HG03103 (cell line): ENCODE measurements at regions not wholly inside any gene's neighbourhood (a gene's known extent, or its start where the extent isn't known, plus 50 kb on each side); places are given as distances from the start of the nearest gene placed in this dataset.
"Not testable (repeated sequence)": the region's sequence is repeated elsewhere in the genome, so short reads cannot be mapped to it uniquely, and the experiment has no call there.

Experiments
- ATAC-seq: cut with Tn5 transposase; IDR thresholded peaks from one replicate; pipeline ENCODE4 v1.9.1; 2021; ENCODE audit warnings: low read depth; ENCODE audit not compliant: unreplicated experiment

- not testable (repeated sequence) for ATAC-seq
Measured at GRCh38 chr10:8367672-8368411, 313.4 kb downstream of the GATA3 start.

DNA sequence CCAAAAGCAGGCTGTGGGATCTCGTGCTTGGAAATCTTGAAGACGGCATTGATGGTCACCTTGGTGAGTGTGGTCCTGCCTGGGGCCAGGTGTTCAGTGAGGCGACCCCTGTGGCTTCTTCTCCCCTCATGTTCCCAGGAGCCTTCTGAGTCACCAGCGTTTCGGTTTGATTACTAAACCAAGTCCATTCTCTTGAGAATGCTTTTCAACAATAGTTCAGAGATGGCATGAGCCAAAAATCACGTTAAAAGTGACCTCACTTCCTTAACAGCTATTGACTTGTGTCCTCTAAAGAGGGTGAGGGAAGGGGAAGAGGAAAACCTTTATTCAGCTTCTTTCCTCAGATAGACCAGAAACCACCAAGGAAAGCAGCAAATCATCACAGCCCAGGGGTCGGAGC is 315.2 kb downstream of the GATA3 start:
- peak; percentile 89 for ATAC-seq

DNA sequence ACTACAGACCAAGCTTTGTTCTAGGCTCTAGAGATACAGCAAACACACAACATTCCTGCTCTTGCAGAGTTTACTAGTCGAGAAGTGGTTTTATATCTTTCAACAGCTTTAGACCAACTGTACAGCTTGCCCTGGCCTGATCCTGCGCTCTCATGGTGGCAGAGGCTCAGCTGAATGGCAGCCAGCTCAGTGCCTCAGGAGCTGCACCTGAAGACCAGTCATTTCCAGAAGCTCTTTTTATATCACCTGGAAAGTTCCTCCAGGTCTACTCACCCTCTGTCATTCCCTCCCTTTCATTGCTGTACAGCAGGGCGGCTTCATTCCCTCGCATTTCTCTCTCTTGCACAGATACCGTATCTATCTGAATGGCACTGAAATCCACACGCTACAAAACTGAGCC is 319.8 kb downstream of the GATA3 start:
- ATAC-seq = no peak

- no peak for ATAC-seq
Measured at GRCh38 chr10:8375137-8375536, 320.6 kb downstream of the GATA3 start.

DNA sequence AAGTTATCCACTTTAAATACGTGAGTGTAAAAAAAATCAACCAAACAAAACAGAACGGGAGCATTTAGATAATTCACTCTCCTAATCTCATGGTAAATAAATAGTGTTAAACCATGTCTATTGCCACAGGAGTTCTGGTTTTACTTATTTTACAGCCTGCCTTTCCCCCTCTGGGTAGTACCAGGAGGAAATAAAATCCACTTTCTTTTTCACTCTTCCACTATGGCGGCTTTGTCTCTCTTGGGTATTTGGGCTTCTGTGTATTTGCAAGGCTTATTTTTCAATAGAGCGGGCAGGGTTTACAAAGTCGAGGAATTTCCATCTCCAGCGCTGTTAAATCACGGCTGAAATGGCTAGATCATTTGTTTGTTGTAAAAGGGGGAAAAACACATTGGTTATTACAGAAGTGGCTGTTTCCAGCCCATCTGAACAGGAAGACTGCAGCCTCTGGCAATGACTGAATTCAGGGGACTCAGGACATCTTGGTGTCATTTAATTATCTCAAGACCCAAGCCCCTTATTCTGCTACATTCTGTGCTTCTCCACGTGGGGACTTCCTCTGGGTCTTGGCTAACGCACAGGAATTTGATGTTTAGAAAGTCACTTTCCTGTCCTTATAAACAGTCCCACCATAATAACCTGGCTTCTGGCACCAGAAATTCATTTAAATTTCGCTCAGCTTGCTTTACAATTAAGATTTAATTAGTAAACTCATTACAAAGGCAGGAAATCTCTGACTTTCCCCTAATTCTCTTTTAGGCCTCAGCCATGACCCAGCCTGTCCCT is 323.9 kb downstream of the GATA3 start:
- no peak for ATAC-seq

GRCh38 chr10:8379906-8380832 is 325.7 kb downstream of the GATA3 start:
- no peak for ATAC-seq

DNA sequence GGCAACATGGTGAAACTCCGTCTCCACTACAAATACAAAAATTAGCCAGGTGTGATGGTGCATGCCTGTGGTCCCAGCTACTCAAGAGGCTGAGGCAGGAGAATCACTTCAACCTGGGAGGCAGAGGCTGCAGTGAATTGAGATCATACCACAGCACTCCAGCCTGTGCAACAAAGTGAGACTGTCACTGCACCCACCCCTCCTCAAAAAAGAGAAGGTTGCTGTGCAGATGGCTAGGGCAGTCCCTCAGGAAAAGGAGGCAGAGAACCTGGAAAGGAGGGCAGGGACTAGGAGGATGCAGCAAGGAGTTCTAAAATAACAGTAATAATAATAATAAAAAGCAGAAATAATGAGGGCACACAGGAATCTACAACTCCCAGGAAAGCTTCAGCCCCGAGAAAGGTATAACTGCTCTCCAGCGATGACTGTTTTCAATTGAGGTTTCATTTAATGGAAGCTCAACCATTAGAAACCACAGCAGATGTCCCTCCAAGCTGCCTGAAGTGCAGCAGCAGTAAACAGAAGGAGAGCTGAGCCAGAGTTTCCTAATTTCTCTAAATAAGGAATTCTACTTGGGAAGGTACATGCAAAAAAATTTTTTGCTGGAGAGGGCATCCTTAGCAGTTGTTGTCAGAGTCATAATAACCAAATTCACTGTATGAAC is 326.5 kb downstream of the GATA3 start:
- ATAC-seq = no peak

DNA sequence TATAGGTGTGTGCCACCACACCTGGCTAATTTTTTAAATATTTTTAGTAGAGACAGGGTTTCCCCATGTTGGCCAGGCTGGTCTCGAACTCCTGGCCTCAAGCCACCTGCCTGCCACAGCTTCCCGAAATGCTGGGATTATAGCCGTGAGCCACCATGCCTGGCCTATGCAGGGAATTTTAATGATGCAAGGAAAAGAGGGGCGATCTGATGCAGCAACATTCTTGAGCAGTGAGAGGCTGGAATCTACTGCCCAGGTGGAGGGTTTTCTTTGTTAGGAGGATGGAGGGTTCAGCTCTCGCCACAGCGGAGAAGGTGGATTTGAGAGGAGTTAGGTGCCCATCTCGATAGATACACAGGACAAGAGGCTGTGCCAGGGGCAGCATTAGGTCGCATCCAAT is 332.3 kb downstream of the GATA3 start:
- no peak for ATAC-seq

- ATAC-seq = no peak
Measured at GRCh38 chr10:8389630-8390029, 335.1 kb downstream of the GATA3 start.

DNA sequence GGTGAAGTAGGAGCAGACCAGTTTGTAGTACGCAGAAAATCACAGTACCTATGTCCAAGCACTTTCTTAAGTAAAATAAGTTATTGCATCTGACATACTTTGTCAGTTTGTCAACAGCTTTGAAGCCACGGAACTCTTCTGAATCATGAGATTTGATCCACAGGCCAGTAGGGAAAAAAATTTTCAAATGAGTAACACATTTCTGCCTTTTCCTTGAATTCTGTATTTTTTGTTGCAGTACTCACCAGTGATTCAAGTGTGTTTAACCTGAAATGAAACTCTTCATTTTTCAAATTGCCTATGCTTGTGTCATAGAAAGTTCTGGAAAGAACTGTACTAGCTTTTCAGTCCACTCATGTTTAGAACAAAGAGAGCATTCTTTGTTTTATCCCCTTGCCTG is 337.7 kb downstream of the GATA3 start:
- ATAC-seq = no peak

- ATAC-seq = no peak
Measured at GRCh38 chr10:8393531-8393930, 339.0 kb downstream of the GATA3 start.

DNA sequence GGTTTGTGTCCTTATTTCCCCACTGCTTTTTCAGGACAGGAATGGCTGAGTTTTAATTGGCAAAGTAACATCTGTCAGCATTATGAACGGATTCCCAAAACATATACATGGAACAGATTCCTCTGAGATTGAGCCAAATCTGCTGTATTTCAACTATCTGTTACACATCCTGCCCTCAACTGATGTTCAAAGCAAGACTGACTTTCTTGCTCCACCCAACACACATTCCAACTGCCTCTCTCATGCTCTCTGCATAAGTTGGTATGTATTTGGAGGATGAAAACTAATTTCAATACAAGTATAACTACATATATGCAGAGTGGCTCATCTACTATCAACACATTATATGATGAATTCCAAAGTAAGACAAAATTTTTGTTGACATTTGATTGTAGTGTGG is 342.2 kb downstream of the GATA3 start:
- ATAC-seq = no peak

GRCh38 chr10:8398771-8399170 is 344.3 kb downstream of the GATA3 start:
- no peak for ATAC-seq

DNA sequence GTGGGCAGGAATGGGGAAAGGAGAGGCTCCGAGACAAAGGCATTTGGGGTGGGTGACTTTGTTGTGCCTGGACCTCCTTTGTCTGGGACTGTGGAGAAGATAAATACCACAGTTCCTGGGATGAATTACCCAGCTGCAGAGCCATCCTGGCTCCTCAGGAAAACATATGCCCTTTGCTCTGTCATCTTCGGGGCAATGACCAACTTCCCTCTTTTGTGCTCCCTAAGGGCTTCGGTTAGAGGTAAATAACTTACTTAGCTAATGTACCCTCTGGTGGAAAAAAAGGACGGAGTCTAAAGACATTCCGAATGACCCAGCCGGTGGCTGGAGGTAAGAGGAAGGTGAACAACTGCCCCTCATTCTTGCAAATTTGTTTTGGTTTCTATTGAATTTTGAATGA is 345.7 kb downstream of the GATA3 start:
- no peak for ATAC-seq

DNA sequence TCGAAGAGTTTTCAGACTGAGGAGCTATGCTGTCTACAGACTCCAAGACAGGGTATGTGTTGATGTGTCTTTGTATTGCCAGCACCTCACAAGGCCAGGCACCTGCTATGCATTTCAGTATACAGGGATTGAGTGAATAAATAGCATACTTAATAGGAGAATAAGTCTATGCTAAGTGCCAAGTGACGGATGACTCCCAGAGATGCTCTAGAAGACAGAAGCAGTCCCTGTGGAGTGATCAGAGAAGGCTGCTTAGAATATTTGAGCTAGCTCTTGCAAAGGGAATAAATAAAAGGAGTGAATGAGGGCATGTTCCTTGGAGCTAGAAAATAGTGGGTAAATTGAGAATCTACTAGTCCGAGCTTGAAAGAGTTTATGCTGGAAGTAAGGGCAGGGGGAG is 346.4 kb downstream of the GATA3 start:
- ATAC-seq = no peak

- no peak for ATAC-seq
Measured at GRCh38 chr10:8401531-8401930, 347.0 kb downstream of the GATA3 start.

DNA sequence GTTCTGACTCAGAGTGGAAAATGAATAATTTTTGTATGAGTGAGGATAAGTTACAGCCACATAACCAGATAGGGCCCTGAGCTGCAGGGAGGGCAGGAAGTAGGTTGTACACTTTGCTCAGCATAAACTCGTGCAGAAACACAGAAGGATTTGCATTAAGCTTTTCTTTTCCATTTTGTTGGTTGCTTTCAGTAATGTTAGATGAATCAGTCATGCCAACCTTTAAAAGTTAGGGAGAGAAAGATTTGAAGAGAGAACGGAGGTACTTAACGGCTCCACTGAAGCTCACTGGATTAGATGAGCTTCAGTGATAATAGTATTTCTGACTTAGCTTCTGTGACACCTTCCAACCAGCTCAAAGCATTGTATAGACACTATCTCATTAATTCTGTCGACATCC is 348.1 kb downstream of the GATA3 start:
- ATAC-seq = no peak

DNA sequence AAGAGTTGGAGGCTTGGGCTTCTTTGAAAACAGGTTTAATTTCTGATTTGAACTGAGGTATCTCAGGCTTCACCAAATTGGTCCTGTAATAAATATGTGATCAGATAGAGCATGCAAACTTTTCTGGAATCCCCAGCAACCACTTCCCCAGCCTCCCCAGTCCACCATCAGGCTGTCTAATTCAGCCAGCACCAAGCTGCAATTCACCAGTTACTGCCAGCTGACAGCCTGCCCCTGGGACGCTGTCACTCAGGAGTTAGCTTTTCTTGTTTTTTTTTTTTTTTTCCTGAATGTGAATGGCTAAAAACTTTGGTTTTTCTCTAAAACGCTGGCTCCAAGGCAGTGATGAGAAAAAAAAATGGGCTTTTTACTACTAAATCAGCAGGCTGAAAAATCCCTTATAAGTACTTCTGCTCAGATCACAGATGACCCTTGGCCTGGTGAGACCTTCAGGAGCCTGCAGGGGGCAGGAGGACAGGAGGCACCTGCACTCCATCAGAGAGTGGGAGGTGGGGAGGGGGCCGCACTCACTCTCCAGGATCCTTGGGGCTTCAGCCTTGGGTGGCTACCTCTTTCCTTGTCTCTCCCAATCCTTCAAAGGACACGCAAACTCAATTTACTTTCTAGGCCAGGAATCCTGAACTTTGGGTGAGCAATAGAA is 349.4 kb downstream of the GATA3 start:
- no peak for ATAC-seq

DNA sequence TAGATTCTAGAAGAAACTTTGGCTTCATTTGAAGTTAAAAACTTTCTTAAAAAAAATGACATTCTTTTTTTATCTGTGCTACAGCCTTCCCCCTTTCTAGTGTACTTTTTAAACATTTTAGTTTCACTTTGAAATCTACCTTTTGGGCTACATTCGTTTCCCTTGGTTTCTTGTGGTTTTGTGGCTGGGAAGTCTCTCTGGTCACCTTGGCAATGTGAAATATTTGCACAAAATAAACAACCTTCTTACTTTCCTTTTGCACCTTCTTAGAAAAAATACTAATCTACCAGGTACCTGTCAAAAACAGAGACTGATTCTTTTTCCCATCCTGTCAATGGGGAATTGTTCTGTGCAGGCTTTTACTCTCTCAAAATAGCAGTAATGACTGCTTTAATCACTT is 350.2 kb downstream of the GATA3 start:
- ATAC-seq = peak; percentile 81

DNA sequence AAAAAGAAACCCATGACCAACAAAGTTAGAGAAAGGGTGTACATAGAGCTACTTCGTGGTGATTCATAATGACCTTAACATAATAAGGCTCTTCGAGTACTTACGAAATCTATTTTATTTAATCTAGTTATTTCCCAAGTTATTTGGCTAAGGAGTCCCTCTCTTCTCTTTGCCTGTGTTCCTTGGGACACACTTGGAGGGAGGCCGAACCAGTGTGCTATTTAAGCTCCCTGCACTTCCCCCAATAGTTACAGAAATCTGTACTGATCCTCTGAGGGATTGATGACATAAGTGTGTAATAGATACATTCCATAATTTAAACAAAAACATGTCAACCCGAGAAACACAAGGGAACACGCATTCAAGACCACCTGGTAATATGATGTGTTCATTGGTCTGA is 351.1 kb downstream of the GATA3 start:
- ATAC-seq = no peak
